HPDE6-E6E7 (cell line): ENCODE measurements at regions not wholly inside any gene's neighbourhood (a gene's known extent, or its start where the extent isn't known, plus 50 kb on each side); places are given as distances from the start of the nearest gene placed in this dataset.

ENCODE experiments used
- DNase-seq: peaks from one replicate; pipeline ENCODE4 v3.0.0; 2011; ENCODE audit warnings: missing footprints; ENCODE audit errors: extremely low spot score

DNA sequence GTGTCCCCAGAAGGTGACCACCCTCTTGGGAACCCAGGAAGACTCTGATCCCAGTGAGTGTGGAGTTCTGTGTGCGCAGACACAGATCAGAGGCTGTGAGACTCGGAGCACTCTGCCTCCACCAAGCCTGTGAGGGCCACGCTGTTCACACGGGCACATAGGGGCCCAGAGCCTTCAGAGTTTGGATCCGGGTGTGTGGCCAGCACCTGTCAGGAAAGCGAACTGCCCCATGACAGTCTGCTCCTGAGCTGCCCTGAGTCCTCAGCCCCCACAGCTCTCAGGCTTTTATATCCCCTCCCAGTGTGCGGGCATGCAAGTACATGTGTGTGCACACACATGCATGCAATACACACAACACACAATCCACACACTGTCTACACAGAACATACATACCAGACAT lies 161.8 kb upstream of the IRX2 start:
- DNase-seq: no peak

DNA sequence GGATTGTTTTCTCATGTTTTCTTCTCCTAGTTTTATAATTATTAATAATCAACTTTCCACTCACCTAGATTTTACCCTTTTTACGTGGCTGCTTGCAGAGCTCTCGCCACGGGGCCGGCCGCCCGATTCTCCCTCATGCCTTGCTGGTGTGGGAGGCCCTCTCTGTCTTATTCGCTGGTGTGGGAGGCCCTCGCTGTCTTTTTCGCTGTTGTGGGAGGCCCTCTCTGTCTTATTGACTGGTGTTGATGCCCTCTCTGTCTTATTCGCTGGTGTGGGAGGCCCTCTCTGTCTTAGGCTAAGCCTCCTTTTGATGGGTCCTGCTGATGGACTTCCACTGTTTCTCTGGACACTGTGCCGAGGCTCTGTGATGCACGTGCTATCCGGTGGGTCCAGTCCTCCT lies 161.3 kb upstream of the IRX2 start:
- no peak for DNase-seq

DNA sequence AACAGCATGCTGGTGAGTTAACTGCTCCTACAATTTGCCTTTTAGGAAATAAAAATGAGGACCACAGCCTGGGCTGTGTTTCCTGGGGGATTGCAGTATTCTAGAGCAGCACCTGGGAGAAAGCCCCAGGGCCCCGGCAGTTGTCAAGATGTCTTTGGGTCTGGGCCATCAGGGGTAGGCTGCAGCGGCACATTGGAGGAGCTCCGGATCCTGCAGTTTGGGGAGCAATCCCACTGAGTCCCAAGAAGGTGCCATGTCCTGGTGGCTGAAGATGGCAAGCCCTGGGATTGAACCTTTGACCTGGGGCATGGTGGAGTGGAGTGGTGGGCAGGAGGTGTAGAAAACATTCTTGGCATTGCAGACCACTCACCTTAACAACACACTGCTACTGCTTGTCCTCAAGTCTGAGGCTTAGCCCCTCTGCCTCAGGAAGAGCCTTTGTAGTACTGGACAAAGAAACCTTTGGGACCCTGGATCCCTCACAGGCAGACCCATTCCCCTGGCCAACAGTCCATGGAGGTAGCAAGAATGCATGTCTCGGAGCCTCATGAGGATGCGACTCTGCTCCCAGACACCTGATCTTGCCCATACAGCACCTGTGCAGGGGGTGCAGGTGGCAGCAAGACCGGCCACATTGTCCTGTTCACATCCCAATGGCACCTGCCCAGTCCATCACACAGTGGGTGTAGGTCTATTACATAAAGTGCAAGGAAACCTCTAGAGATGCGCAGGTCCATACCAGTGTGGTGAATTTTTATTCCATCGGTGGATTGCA lies 159.1 kb upstream of the IRX2 start:
- no peak for DNase-seq

DNA sequence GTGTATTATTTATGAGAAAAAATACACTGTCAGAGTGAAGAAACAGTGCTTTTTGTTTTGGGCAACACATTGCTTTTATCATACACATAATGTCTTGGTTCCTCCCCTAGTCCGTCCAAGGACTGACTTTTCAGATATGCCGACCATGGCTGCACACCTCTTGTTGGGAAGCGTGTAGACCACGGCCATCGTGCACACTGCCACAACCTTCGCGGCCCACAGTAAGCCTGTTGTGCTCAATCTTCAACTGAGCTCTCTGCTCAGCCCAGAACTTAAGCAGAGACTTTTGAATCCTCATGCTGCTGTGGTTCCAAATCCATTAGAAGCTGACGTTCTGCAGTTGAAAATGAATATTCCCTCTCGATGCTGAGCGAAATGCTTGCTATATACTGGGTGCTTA lies 157.6 kb upstream of the IRX2 start:
- DNase-seq: no peak

DNA sequence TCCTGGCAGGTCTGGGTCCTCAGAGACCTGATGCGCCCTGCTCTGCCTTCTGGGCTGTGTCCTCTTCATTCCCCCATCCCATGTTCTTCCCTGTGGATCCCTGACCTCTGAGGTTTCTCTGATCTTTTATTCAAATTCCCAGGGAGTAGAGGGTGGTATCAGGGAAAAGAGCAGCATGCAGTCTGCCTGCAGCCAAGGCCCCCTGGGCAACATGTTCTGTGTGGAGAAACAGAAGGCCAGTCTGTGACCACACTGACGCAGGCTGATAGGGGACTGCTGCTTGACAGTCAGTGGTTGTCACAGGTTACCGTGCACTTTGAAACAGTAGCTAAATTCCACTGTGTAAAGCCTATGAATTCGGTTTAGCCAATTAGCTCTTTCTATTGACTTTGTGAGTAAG lies 156.6 kb upstream of the IRX2 start:
- no peak for DNase-seq

DNA sequence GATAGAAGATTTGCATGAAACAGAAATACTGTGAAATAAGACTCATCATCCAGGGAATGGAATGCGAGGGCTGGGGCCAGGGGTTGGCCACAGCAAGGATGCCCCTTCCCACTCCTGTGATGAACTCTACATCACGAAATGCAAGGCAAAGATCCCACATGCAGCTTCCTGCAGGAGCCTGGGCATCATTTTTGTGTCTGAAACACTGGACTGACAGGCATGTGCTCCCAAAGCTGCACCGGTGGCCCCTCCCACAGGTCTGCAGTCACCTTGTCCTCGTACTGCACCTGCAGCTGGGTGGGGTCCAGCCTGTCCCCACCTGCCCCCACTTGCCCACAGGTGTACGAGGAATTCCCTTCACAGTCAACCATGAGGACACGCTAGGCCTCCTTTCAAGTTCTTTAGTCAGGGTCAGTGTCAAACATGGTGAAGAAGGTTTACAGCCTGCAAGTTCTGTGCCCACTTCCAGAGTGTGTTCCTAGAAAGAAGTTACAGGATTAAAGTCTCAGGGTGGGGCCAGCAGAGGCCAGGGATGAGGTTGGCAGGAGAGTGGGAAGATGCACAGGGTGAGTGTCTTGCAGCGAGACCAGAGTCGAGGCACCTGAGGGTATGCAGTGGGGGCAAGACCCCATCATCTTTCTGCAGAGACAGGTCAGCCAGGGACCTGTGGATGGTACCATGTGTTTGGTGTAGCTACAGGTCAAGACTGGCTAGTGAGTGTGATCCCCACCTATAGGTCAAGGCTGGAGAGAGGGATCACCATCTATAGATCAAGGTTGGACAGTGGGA lies 155.0 kb upstream of the IRX2 start:
- DNase-seq: no peak

DNA sequence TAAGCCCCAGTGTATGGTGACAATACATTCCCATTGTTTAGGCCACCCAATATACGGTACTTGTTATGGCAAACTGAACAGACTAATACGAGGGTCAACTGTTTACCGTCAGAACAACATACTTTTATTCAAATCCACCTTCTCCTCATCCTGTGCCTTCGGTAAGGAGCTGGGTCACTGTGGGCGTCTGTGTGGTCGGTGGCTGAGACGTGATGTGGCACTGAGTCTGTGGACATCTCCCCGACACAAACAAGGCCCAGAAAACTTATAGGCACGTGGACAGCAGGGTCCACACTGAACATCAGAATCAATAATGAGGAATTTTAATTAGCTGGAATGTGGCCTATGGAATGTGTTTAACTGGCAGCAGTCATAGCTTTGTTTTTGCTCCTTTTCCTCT lies 154.3 kb upstream of the IRX2 start:
- DNase-seq: no peak

DNA sequence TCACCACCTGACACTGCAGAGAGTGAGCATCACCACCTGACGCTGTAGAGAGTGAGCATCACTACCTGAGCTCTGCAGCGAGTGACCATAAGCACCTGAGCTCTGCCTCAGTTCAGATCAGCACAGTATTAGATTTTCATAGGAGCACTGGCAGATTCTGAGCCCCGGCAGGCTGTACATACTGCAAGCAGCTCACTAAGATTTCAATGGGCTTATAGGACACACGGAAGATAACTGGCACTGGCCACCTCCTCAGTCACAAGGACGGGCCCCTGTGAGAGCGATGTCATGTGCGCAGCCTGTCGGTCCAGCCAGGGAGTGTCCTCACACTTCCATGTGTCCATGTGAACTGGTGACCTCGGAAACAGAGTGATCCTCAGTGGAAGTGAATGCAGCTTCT lies 153.5 kb upstream of the IRX2 start:
- DNase-seq: no peak

DNA sequence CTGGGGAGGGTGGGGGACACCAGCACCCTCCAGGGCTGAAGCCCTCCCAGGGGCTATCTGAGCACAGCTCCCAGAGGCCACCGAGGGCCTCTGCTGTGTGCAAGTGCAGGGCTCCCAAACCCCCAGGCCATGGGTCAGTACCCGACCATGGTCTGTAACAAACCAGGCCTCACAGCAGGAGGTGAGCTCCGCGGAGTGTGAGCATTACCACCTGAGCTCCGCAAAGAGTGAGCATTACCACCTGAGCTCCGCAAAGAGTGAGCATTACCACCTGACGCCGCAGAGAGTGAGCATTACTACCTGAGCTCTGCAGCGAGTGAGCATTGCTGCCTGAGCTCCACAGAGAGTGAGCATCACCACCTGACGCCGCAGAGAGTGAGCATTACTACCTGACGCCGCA lies 152.9 kb upstream of the IRX2 start:
- no peak for DNase-seq

DNA sequence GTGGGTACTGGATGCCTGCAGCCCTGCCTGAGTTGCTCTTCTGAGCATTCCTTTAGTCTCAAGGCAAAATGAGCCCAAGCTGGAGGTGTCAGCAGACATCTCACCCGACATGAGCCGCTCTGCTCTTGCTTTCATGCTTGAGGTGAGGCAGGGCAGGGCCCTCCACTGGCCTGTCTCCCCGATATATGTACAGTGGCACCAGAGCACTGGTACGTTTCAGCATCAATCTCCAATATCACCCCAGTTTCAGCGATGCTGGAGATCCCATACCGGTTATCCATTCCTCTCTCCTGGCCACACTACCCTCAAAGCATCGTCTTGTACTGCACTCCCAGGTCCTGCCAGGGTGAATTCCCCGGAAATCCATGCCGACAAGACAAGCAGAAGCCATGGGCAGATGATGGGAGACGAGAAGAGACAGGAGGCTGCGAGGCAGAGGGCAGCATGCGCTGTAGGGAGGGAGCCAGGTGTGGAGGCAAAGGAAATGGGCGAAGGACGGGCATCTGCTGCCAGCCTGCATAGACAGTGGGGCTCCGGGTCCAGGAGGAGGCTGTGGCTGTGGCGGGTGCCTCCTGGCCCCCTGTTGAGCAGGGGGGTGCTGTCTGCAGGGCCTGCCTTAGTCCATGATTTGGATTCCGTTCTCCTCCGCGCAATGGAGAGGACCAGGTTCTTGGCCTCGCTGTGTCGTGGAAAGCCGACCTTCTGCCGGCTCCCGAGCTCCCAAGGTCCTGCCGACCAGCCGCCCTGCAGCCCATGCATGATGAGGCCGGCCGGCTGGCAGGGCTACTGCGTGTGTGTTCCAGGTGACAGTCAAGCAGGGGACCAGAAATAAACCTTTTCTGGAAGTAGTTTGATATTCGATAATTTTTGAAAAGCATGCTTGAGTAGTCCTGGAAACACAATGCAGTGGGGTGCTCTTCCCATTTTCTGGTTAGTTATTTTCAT lies 152.2 kb upstream of the IRX2 start:
- no peak for DNase-seq

DNA sequence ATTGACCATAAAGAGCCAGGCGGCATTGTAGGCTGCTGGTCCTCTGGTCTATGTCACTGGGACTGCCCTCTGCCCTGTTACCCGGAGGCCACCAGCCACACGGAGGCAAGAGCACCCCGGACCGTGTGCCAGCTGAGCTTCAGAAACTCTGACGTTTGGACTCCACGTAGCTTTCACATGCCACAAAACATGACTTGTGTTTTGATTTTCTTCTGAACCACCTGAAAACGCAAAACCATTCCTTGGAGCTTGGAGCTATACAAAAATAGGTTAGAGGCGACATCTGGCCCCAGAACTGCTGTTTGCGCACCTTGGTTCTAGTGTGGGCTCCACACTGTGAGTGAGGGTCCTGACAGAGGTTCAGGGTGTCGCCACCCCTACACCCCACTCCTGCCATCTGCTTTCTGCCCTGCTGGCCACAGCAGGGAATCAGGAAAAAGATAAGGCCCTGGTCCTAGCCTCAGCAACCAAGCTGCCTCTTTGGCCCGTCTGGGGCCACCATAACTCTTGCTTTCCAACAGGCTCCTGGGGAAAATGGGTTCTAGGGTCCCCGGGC lies 151.3 kb upstream of the IRX2 start:
- DNase-seq: no peak

DNA sequence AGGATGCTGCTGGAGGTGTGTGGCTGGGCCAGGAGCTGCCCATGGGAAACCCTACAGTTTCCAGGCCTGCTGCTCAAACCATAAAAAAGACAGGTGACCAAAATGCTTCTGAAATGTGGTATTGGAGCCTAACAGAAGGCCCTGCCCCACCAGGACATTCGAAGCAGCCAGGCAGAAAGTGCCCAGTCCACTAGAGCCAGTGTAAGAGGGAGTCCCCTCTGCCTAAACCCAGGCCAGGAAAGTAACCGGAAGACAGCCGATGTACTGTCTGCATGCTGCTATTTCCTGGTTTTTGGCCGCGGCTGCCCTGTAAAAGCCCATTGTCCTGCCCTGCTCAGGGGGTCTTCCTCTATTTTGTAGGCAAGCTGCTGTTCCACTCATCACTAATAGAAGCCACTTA lies 150.7 kb upstream of the IRX2 start:
- DNase-seq: no peak

DNA sequence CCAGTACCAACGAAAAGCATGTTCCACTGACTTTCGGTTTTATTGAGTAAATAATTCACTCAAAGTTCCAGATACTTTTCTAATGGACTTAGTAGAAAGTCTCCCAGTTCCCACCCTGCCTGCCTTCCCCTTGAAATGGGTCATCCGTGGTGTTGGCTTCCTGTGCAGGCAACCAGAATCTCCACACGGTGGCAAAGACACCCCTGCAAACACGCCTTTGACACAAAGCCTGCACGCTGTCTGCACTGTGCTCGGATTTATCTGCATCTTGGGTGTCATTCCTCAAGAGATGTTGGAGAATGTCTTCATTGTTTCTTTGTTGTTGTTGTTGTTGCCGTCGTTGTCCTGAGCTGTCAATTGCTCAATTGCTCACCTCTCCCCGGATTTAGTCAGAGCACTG lies 150.0 kb upstream of the IRX2 start:
- no peak for DNase-seq

DNA sequence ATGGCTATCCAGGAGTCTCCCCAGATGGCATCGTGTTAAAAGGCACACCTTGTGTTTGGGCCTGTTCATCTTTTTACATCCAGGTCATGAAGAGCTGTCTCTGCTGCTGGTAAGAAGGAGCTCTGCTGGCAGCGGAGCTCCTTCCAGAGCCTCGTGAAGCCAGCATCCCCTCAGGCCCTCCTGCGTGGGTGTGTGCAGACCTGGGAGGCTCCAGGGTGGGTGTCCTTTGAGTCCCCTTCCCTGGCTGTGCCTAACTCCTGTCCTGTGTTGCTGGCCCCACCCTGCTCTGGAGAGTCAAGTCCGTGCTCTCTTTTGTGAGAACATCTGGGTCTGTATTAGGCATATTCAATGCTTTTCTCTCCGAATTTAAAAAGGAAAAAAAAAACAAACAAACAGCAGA lies 149.6 kb upstream of the IRX2 start:
- DNase-seq: no peak

DNA sequence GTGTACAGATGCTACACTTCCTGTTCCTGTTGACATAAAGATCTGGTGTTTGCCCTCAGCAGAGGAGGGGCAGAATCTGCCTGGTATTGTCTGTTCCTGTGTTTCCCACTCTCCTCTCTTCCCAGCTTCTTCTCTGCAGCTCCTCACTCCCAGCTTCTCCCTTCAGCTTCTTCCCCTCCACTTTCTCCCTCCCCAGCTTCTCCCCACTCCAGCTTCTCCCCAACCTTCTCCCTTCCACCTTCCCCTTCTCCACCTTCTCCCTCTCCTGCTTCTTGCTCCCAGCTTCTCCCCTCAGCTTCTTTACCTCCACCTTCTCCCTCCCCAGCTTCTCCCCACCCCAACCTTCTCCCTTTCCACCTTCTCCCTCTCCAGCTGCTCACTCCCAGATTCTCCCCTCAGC lies 148.9 kb upstream of the IRX2 start:
- no peak for DNase-seq

DNA sequence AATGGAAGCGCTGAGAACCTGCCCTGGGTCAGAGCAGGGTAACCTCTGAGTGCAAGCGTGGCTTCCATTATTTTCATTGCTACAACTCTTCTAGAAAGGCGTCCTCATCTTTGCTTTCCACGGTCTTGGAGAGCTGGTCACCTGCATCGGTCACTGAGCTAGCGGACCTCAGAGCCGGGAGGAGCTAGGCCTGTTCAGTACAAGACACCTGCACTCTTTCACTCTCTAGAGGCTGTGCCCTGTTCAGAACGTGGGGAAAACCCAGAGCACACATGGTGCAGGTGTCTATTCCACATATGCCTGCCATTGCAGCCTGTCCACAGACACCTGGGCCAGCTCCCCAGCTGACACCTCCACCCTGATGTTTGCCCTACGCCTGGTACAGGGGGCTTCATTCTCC lies 147.8 kb upstream of the IRX2 start:
- DNase-seq: no peak

DNA sequence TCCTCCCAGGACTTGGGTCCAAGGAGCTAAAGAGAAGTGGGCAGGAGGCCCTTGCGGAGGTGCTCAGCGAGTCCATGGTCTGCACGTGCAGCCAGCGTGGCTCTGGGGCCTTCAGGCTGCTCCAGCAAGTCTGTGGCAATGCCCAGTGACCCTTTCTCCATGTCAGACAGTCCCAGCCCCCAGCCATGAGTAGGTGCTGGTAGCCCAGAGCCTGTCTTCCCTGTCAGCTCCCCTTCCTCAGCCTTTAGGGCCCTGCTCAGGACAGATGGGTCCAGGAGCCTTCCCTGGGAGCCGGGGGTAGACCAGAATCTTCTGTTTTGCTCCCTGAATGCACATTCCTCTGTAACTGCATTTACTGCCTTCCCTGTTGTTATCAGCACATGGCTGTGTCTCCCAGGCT lies 147.2 kb upstream of the IRX2 start:
- no peak for DNase-seq

DNA sequence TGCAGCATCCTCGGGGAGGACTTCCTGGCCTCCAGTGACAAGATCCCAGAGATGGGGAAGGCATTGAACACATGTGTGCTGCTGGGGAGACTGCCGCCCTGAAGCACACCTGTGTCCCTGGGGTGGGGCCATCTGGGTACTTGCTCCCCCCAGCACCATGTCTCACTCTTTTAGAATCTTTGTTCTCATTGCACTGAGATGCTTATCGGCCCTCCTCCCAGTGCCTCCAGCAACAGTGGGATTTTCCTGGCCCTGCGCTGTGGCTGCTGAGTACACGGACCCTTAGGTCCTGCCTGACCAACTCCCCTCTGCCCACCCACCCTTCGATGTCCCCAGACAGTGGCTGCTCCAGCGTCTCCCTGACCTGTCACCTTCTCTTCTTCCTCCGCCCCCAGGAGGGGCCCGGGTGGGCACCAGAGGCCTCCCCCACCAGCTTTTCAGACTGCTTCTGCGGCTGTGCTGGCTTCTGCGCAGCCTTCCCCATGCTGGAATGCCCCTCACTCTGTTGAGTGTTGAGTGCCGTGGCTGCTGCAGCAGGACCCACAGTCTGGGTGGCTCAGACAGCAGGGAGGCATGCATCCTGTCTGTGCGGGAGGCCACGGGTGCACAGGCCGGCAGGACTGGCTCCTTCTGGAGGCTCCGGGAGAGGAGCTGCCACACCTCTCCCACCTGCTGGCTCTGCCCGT lies 145.9 kb upstream of the IRX2 start:
- no peak for DNase-seq

DNA sequence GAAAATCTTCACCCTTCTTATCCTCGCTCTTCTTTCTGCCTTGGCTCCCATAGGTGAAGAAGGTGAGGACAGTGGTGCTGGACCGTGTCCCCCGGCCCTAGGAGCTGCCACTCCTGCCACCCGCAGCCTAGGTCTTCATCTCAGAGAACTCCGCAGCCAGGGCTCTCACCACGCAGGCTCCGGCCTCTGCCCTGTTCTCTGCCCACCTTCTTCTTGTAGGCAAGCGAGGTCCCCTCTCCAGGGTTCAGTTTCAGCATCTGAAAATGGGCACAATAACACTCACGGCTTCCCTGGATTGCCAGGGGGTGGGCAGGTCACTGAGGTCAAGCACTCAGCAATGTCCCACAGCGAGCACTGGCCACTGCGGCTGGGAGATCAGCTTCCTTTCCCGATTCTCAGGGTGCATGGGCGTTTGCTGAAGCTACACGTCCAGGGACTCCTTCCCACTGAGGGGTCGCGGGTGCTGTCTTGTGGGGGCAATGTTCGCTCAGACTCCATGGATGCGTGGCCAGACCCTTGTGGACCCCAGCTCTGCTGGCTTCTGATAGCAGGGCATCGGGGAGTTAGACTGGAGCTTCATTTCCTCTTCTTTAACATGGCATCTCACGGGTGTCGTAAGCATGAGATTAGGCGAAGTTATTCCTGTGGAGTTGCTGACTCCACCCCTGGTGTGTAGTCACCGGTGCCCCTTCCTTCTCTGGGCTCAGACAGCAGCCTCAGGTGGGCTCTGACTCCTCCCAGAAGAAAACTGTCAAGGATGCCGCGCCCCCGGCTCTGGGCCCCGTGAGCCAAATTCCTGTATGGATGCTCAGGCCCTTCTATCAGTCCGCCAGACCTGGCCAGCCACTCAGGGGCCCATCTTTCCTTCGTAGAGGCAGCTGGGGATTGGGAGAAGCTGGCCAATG lies 145.1 kb upstream of the IRX2 start:
- no peak for DNase-seq

DNA sequence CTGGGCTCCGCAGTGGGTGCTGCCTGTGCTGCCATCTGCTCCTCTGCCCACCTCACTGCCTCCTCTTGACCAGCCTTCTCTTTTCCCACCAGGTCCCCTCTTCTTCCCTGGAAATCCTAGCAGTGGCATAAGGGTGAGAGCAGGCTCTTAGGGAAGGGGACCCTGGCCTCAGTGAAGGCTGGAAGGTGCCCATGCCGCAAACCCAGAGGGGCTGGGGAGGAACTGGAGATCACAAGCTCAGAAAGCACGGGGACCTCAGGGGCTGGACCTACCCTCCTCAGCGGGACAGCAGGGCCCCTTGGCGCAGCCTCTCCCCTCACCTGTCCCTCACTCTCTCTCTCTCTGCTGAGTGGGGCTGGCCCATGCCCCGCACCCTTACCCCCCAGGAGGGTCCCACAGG lies 144.4 kb upstream of the IRX2 start:
- DNase-seq: no peak
